Adrenal gland (tissue), 9 donors: ENCODE measurements at regions not wholly inside any gene's neighbourhood (a gene's known extent, or its start where the extent isn't known, plus 50 kb on each side); places are given as distances from the start of the nearest gene placed in this dataset.

ENCODE experiments used
- DNase-seq, 7 donors: peaks; one replicate each; pipeline ENCODE4 v3.0.0-alpha.2; 2019 to 2020
- H3K27ac ChIP-seq, 5 donors: fragments of 200-600 bp; sonication (generic) in 4 of 5; 1 replicate in 3 of 5; 2 replicates in 2 of 5; pipeline versions ENCODE4 v1.5.1 to v1.8.0; 2016 to 2020; ENCODE audit warnings: mild to moderate bottlenecking in 1 of 5
- H3K27me3 ChIP-seq: fragments of 200-600 bp; 2 replicates; pipeline ENCODE4 v1.8.0; 2021
- H3K36me3 ChIP-seq, 2 donors: fragments of 200-600 bp; replicated peaks in 1 of 2; 1 replicate in 1 of 2; 2 replicates in 1 of 2; pipeline versions ENCODE4 v1.5.1 to v1.8.0; 2018 to 2022
- H3K4me1 ChIP-seq, 2 donors: fragments of 200-600 bp; replicated peaks in 1 of 2; 1 replicate in 1 of 2; 2 replicates in 1 of 2; pipeline versions ENCODE4 v1.5.1 to v1.8.0; 2018 to 2021
- H3K4me3 ChIP-seq, 4 donors: fragments of 200-600 bp; sonication (generic) in 3 of 4; one replicate each; pipeline ENCODE4 v1.5.1; 2016 to 2018
- H3K9me3 ChIP-seq, 3 donors: fragments of 200-600 bp; sonication (generic) in 1 of 3; replicated peaks in 1 of 3; 1 replicate in 2 of 3; 2 replicates in 1 of 3; pipeline versions ENCODE4 v1.5.1 to v1.8.0; 2016 to 2021
- CTCF ChIP-seq, 6 experiments: fragments of 450-650 bp in 4 of 6; fragments of 200-600 bp in 2 of 6; sonication (generic) in 1 of 6; IDR thresholded peaks; 1 replicate in 5 of 6; 2 replicates in 1 of 6; pipeline versions ENCODE4 v1.5.1 to v1.8.0; 2016 to 2021; ENCODE audit warnings: antibody characterized with exemption in 6 of 6, mild to moderate bottlenecking in 2 of 6, moderate library complexity in 1 of 6
- POLR2A ChIP-seq, 2 donors: fragments of 450-650 bp; IDR thresholded peaks; one replicate each; pipeline ENCODE4 v1.6.1; 2017; ENCODE audit warnings: antibody characterized with exemption in 2 of 2, mild to moderate bottlenecking in 2 of 2, moderate library complexity in 1 of 2
- WGBS, 4 donors: extraction: QIAGEN DNeasy Blood & Tissue Kit in 2 of 4; methylation state at CpG; one replicate each; pipeline versions ENCODE4 v1.1.5 to v1.1.7; 2013 to 2017; 5-methylcytosine and 5-hydroxymethylcytosine counted together
- intact Hi-C, 2 donors: fragments of 100-400 bp; cut with DNase I; formaldehyde crosslinking; loops; one replicate each; pipeline versions ENCODE4 v1.14.1 to v1.15.0; 2022 to 2023
- donor health status: healthy with polysubstance abuse.
- donor health status: Bipolar disorder and iron deficiency.
- donor health status: DM: yes; HTN: yes; CAD: no.
- donor health status: DM: no; HTN: no; CAD: no.
- donor health status: DM: no; HTN: no; CAD: no.

GRCh38 chr20:47857187-47857568 is 71.9 kb upstream of the SULF2 start:
- no peak for DNase-seq
- no peak for TF ChIP-seq CTCF (IDR thresholded peaks at IDR 0.05)
- TF ChIP-seq POLR2A (IDR thresholded peaks at IDR 0.05) = no peak
- Histone ChIP-seq H3K27me3 (no peaks in the 10 kb centered on the region), H3K27ac (no peak overlapping the region), H3K36me3 (no peaks in the 10 kb centered on the region), H3K4me3 (no peak overlapping the region), H3K4me1 (no peaks in the 10 kb centered on the region), H3K9me3 (no peaks in the 10 kb centered on the region)
- WGBS, 4 donors = 71 to 77% (median 77%) methylated on average over 5 to 8 of the region's 8 CpGs
- intact Hi-C loops = no loop called here

GRCh38 chr20:47855799-47856198 is 70.5 kb upstream of the SULF2 start:
- Histone ChIP-seq H3K4me3 (no peak overlapping the region), H3K9me3 (no peaks in the 10 kb centered on the region), H3K4me1 (no peaks in the 10 kb centered on the region), H3K27me3 (no peaks in the 10 kb centered on the region), H3K36me3 (no peaks in the 10 kb centered on the region), H3K27ac (no peak overlapping the region)
- TF ChIP-seq CTCF (IDR thresholded peaks at IDR 0.05) (no peak), POLR2A (IDR thresholded peaks at IDR 0.05) (no peak)
- WGBS, 4 donors = 96 to 98% (median 97%) methylated on average over 4 of the region's 4 CpGs
- intact Hi-C loops = no loop called here
- no peak for DNase-seq

GRCh38 chr20:47854687-47855212 is 69.5 kb upstream of the SULF2 start:
- Histone ChIP-seq H3K27ac (no peak overlapping the region), H3K9me3 (no peaks in the 10 kb centered on the region), H3K4me3 (no peak overlapping the region), H3K36me3 (no peaks in the 10 kb centered on the region), H3K27me3 (no peaks in the 10 kb centered on the region), H3K4me1 (no peaks in the 10 kb centered on the region)
- DNase-seq = peak; percentile 29 to 63 (median 44)
- no peak for TF ChIP-seq POLR2A (IDR thresholded peaks at IDR 0.05)
- TF ChIP-seq CTCF (IDR thresholded peaks at IDR 0.05) = peak; percentile 17 to 60 (median 38)
- WGBS, 4 donors = 75 to 88% (median 80%) methylated on average over 8 to 10 of the region's 10 CpGs
- intact Hi-C loops = no loop called here

- 92 to 94% (median 94%) methylated on average over 7 of the region's 7 CpGs for WGBS, 4 donors
- Histone ChIP-seq H3K36me3 (no peaks in the 10 kb centered on the region), H3K9me3 (no peaks in the 10 kb centered on the region), H3K4me3 (no peak overlapping the region), H3K27ac (no peak overlapping the region), H3K4me1 (no peaks in the 10 kb centered on the region), H3K27me3 (no peaks in the 10 kb centered on the region)
- no peak for TF ChIP-seq CTCF (IDR thresholded peaks at IDR 0.05)
- TF ChIP-seq POLR2A (IDR thresholded peaks at IDR 0.05) = no peak
- no peak for DNase-seq
- intact Hi-C loops = no loop called here
These were observed 66.5 kb upstream of the SULF2 start for GRCh38 chr20:47851774-47852173.
